ENCODE measurements at regions not wholly inside any gene's neighbourhood (a gene's known extent, or its start where the extent isn't known, plus 50 kb on each side); places are given as distances from the start of the nearest gene placed in this dataset.

DNA sequence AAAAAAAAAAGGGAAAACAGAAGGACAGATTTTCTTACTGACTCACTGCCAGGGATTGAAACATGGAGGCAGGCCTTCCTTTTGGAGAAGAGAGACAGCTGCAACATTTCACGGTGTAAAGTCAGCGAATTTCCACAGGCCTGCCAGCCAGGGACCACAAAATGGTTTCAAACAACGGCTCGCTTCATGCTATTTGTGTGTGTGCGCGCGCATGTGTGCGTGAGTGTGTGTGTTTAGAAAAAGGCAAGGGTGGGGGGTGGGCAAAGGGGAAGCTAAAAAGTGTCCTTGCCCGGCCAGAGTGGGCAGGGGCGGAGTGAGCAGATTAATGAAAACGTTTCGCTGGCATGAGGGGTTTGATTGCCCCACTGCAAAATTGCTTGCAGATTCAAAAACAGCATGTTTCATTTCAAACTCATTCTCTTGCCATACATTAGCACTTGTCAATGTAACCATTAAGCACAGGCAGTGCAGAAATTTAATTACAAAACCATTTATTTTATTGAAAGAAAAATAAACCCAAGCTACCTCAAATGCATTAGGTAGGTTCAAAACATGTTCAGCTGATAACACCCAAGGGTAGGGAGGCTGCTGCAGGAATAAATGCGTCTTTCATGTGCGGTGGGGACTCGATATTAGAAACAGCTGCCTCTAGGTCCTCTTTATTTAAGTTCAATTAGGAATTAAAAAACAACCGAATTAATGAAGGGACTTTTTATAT is 182.1 kb upstream of the SIX2 start:
- no peak for DNase-seq (ENCODE audit: low spot score)
- TF ChIP-seq CTCF (IDR thresholded peaks at IDR 0.05; ENCODE audit: borderline replicate concordance, control extremely low read depth, extremely low read depth, insufficient read depth, missing control alignments) = no peak
- in situ Hi-C loops (cut with MboI; ENCODE audit: low sequenced_read_pairs, unreplicated experiment) = no loop called here

DNA sequence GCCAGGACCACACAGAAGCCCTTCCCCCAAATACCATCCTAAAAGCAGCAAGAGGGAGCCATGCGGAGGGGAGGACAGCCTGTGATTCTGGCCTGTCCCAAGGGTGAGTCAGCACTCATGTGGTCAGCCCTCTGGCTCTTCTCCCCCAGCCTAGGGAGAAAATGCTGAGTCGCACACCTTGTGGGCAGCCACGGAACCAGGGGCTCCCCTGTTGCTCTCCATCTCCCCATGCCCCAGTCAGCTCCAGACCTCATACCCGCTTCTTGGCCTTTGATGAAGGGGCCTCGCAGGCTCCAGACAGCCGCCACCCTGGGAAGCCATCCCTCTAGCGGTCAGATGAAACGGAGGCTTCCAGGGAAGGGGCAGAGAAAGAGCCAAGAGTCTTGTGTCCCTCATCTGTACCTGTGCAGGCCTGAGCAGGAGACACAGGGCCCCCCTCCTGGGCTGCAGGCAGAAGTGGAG is 181.3 kb upstream of the SIX2 start:
- in situ Hi-C loops (cut with MboI; ENCODE audit: low sequenced_read_pairs, unreplicated experiment) = no loop called here
- TF ChIP-seq CTCF (IDR thresholded peaks at IDR 0.05; ENCODE audit: borderline replicate concordance, control extremely low read depth, extremely low read depth, insufficient read depth, missing control alignments) = no peak
- DNase-seq (ENCODE audit: low spot score) = no peak

GRCh38 chr2:45184606-45185005 is 175.4 kb upstream of the SIX2 start:
- no peak for TF ChIP-seq CTCF (IDR thresholded peaks at IDR 0.05; ENCODE audit: borderline replicate concordance, control extremely low read depth, extremely low read depth, insufficient read depth, missing control alignments)
- no peak for DNase-seq (ENCODE audit: low spot score)
- in situ Hi-C loops (cut with MboI; ENCODE audit: low sequenced_read_pairs, unreplicated experiment) = no loop called here

DNA sequence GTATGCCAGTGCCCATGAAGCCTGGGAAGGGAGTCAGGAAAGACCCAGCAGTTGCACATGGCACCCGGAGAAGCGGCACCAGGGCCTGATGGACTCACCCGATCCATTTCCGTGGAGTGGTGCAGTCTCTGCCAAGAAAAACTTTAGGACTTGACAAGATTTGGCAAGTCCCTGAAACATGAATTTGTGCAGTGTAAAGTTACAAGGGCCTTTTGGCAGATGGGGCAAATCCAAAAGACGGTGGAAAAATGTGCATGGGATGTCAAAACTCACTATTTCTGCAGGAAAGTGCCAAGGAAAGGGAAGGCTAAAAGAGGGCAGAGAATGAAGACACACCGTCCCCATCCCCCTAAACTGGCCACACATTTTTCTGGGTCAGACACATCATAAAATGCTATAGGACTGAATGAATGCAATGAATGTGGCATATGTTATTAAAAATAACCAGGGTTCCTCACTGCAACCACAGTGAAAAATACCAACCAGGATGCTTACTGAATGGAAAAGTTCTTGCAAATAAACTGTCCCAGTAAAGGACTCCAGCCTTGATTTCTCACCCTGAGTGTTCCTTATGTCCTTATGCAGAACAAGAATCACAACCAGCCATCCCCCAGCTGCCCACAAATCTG is 173.5 kb upstream of the SIX2 start:
- in situ Hi-C loops (cut with MboI; ENCODE audit: low sequenced_read_pairs, unreplicated experiment) = no loop called here
- no peak for DNase-seq (ENCODE audit: low spot score)
- TF ChIP-seq CTCF (IDR thresholded peaks at IDR 0.05; ENCODE audit: borderline replicate concordance, control extremely low read depth, extremely low read depth, insufficient read depth, missing control alignments) = no peak

DNA sequence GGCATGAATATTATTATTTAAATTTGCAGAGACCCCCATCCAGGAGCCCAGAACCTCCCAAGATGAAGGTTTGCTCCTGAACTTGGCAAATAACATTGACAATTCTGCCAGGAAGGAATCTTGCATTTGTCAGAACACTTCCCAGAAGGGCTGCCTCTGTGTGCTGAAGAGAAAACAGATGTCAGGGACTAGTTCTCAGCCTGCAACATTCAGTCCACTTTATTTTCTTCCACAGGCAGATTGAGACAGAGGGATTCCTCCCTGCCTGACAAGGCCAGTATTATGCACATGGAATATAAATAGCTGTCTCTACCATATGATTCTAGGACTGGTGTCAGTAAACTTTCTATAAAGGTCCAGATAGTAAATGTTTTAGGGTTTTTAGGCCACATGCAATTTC is 171.5 kb upstream of the SIX2 start:
- in situ Hi-C loops (cut with MboI; ENCODE audit: low sequenced_read_pairs, unreplicated experiment) = no loop called here
- no peak for DNase-seq (ENCODE audit: low spot score)
- no peak for TF ChIP-seq CTCF (IDR thresholded peaks at IDR 0.05; ENCODE audit: borderline replicate concordance, control extremely low read depth, extremely low read depth, insufficient read depth, missing control alignments)

DNA sequence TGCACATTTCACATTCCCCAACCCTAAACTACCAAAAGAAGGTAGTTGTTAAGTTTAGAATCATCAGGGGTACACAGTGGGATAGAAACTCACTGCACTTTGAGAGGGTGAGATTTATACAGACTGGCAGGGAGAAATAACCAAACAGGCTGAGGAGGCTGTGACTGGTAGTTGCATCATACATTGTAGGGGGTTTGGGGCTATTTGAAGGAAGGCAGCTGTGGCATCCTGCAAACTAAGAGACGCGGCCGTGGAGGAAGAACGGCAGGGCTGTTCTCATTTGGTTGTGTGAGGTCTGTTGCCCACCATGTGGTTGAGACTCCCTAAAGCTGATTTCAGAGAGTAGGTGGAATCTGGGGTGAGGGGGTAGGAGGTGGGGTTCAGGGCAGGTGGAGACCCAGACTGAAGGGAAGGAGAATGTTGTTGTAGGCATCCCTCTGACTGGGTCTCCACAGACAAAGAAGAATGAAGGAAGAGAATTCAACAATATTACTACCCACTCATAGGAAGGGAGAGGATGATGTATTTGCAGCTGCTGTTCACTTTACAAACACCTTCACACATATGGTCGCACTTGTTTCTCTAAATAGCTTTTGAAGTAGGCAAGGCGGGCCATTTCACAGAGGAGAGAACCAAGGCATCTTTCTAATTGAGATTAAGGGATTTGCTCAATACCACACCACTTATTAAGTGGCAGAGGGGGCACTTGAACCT is 170.9 kb upstream of the SIX2 start:
- TF ChIP-seq CTCF (IDR thresholded peaks at IDR 0.05; ENCODE audit: borderline replicate concordance, control extremely low read depth, extremely low read depth, insufficient read depth, missing control alignments) = no peak
- no peak for DNase-seq (ENCODE audit: low spot score)
- in situ Hi-C loops (cut with MboI; ENCODE audit: low sequenced_read_pairs, unreplicated experiment) = no loop called here
